H54 (cell line): ENCODE measurements at regions not wholly inside any gene's neighbourhood (a gene's known extent, or its start where the extent isn't known, plus 50 kb on each side); places are given as distances from the start of the nearest gene placed in this dataset.
A peak's percentile ranks its signal among the peaks of the same experiment; 100 is the strongest.
"Not testable (repeated sequence)": the region's sequence is repeated elsewhere in the genome, so short reads cannot be mapped to it uniquely, and the experiment has no call there.

Source experiments
- DNase-seq: peaks from one replicate; pipeline ENCODE4 v3.0.0; 2011; ENCODE audit warnings: low spot score, mixed read lengths; ENCODE audit not compliant: insufficient read length
- FAIRE-seq: peaks from 3 replicates; lab custom pipeline; 2011; peaks lifted over from hg19 to GRCh38; lab: Jason Lieb, UNC
- POLR2A ChIP-seq: IDR thresholded peaks from 2 replicates; pipeline ENCODE4 v1.6.1; 2011; ENCODE audit warnings: low read depth, mild to moderate bottlenecking, low read length

- no peak for TF ChIP-seq POLR2A
- no peak for DNase-seq
- FAIRE-seq: peak; percentile 30
These were observed 91.9 kb upstream of the MAPK10 start for GRCh38 chr4:86451560-86452330.

DNA sequence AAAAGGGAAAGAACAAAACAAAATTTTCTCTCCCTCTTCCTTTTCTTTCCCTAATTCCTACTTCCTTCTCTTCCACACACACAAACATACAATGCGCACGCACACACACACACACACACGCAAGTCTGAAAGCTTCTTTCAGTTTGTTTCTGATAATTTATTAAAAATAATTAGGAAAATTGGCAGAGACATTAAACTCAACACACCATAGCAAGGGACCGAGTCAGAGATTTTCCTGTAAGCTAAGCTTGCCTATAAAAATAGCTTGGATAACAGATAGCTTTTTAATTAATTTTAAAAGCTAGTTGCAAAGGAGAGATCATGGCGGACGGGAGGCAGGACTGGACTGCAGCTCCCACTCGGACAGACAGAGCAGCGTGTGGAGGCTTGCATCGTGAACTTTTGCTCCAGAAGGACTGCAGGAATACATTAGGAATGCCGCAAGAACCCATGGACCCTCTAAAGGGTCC is 92.6 kb upstream of the MAPK10 start:
- no peak for DNase-seq
- FAIRE-seq: no peak
- TF ChIP-seq POLR2A: no peak

GRCh38 chr4:86452924-86453531 is 93.2 kb upstream of the MAPK10 start:
- DNase-seq: no peak

DNA sequence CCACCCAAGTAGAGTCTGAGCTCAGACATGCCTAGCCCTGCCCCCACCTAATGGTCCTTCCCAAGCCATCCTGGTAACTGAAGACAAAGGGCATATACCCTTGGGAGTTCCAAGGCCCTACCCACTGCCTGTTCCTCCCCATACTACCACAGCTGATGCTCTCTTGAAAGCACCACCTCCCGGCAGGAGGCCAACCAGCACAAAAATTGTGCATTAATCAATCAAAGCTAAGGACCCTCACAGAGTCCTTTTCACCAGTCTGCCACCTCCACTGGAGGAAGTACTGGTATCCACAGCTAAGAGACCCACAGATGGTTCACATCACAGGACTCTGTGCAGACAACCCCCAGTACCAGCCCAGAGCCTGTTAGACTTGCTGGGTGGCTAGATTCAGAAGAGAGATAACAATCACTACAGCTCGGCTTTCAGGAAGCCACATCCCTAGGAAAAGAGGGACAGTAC is 93.8 kb upstream of the MAPK10 start:
- DNase-seq, FAIRE-seq: not testable (repeated sequence)

More at GRCh38 chr4:86452924-86453531, 93.2 kb upstream of the MAPK10 start:
- FAIRE-seq: no peak
- no peak for TF ChIP-seq POLR2A

DNA sequence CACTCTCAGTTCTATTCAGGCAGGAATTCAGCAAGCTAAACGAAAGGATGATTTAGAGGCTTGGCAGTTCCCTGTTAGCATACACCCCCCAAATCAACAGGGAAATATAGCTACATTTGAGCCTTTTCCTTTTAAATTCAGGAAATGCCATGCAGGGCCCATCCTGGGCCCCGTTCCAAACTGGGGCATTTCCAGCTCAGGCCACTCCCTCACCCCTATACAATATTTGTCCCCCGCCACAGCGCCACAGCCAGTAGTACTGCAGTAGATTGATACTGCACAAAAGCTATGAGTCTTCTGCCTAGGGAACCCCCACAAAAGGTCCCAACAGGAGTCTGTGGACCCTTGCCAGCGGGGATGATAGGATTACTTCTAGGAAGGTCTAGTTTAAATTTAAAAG is 102.0 kb upstream of the MAPK10 start:
- DNase-seq (no peak), FAIRE-seq (no peak)
- no peak for TF ChIP-seq POLR2A

DNA sequence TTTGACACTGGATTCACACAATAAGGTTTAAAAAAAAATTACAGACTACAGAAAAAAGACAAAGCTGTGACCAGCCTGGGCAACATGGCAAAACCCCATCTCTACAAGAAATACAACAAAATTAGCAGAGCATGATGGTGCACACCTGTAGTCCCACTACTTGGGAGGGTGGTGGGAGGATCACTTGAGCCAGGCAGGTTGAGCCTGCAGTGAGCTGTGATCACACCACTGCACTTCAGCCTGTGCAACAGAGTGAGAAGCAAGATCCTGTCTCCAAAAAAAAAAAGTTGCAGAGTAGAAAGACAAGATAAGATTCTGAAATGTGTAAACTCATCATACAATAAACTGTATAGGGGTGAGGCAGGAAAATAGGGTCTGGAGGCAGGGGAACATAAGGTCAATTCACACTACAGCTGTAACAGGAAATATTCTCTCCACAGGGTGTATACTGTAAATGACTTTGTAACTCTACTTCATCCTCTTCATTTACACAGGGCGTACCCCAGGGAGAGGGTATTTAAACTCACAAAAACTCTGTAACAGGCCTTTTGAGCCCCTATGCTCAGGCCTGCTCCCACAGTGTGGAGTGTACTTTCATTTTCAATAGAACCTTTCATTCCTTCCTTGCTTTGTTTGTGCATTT is 112.6 kb upstream of the MAPK10 start:
- TF ChIP-seq POLR2A: no peak
- DNase-seq (no peak), FAIRE-seq (no peak)

DNA sequence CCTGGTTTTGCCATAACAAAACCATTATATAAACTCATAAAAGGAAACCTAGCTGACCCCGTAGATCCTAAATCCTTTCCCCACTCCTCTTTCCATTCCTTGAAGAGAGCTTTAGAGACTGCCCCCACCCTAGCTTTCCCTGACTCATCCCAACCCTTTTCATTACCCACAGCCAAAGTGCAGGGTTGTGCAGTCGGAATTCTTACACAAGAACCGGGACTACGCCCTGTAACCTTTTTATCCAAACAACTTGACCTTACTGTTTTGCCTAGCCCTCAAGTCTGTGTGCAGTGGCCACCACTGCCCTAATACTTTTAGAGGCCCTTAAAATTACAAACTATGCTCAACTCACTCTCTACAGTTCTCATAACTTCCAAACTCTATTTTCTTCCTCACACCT is 116.0 kb upstream of the PTPN13 start:
- FAIRE-seq, DNase-seq: not testable (repeated sequence)

DNA sequence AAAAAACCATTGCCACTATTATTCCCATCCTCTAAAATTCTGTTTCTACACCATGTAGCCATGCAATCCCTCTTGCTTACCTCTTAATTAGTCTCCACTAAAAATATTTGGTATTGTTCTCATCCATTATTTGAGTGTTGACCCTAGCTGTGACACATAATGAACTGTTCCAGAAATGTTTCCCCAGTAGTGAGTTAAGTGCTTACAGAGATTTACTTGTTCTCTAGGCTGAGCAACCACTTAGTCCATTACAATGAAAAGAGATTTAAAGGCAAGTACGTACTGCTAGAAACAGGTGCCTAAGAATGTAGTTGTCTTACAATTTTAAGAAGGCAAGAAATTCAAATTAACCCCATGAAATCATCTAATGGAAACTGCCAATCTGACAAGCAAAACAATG is 112.7 kb upstream of the PTPN13 start:
- FAIRE-seq (no peak), DNase-seq (no peak)
- TF ChIP-seq POLR2A: no peak

DNA sequence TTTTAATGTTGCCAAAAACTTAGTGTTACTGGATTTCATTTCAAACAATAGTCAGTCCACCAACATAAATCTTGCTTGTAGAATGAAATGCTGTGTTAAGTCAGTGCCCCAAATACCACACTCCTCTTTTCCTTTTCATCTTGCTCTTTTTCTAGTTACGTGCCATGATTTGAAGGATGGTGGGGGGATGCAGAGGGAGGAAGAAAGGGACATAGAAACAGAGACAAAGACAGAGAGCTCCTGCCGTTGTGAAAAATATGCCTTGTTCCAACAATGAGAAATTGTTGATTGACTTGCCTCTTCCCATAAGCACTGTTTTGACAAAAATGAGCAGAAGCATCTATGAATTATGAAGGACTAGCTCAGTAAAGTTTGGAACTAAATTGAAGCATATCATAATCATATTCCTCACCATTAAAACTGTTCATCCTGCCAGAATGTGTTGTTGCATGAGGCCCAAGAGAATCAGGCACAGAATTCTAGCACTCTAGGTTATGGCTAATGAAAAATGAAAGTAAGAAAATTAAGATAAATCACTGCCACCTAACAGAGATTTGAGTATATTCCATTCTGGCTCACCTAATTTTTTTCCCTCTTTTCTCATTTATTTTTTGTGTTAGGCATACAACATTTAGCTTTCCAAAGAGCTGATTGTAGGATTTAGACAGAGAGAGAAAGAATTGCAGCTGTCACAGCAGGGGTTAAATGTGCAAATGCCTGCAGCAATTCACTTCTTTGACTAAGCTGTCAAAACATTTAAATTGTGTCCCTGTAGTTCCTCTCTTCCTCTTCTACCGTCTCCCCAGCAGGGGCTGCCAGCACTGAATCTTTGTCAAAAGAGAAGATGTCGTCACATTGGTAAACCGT is 111.6 kb upstream of the PTPN13 start:
- FAIRE-seq (peak; percentile 81), DNase-seq (peak; percentile 2)
- TF ChIP-seq POLR2A: no peak

DNA sequence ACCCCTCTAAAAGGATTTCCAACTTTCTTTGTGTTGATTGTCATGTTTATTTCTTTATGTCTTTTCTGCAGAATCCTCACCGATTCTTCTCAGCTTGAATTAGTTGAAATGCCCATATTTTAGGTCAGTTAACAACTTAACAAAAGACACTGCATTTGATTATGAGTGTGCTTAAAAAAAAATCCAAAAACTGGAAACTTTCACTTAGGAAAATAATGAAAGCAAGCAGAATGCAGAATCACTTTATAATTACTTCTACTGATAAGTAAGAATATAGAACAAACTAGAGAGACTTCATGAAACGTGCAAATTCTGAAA is 111.0 kb upstream of the PTPN13 start:
- FAIRE-seq: no peak
- TF ChIP-seq POLR2A: no peak
- no peak for DNase-seq

- FAIRE-seq: no peak
- DNase-seq: no peak
- TF ChIP-seq POLR2A: no peak
These were observed 110.3 kb upstream of the PTPN13 start for GRCh38 chr4:86483773-86484172.

DNA sequence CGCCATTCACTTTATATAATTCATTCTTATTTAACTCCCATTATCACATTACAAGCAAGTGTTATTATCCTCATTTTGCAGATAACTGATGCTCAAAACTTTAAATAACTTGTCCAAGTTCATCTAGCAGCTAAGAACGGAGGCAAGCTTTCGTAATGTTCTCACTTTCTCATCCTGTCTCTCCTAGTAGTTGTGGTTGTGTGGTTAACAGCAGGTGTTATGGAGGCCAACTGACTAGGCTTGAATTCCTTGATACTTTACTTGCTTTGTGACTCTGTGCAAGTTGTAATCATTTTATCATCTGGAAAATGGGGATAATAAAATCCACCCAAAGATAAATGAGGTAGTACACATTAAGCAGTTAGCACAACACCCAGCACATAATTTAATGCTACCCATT is 109.9 kb upstream of the PTPN13 start:
- no peak for DNase-seq
- TF ChIP-seq POLR2A: no peak
- FAIRE-seq: no peak

GRCh38 chr4:86487738-86488348 is 106.3 kb upstream of the PTPN13 start:
- FAIRE-seq (no peak), DNase-seq (no peak)
- TF ChIP-seq POLR2A: no peak
